ENCODE measurements at regions not wholly inside any gene's neighbourhood (a gene's known extent, or its start where the extent isn't known, plus 50 kb on each side); places are given as distances from the start of the nearest gene placed in this dataset.

DNA sequence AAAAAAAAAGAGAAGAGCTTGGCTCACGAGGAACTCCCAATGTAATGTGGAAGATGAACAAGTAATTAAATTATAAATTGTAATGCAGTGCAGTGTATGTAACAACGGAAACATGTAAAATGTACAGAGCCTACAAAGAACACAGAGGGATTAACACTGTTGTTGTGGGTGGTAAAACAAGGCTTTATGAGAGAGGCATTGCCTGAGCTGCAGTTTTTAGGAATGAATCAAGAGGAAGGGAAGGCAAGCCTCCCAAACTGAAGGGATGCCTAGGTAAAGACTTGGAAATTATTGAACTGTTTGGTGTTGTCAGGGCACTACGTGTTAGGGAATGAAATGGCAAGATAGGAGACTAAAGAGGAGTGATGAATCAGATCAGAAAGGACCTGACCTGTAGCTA, 213.7 kb downstream of the HTR7 start:
- Mint-ChIP-seq H3K36me3 (no peaks in the 10 kb centered on the region), H3K27ac (no peak overlapping the region), H3K4me3 (no peak overlapping the region), H3K27me3 (ENCODE audit: low read depth in 3 of 3) (peaks cover 0 to 3% (median 1%) of the 10 kb centered on the region in 3 donors), H3K9me3 (peaks cover 0 to 11% (median 3%) of the 10 kb centered on the region in 6 donors), H3K4me1 (no peaks in the 10 kb centered on the region)
- no peak for DNase-seq

DNA sequence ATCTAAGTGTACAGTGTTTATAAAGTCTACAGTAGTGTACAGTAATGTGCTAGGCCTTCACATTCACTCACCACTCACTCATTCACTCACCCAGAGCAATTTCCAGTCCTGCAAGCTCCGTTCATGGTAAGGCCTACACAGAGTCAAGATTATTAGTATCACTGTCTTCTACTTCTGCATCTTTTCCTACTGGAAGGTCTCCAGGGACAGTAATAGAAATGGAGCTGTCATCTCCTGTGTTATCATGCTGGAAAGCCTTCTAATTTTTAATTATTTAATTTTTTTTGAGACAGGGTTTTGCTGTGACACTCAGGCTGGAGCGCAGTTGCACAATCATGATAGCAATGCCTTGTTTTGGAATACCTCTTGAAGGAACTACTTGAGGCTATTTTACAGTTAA, 207.0 kb downstream of the HTR7 start:
- H3K27ac Mint-ChIP-seq: no peak overlapping the region
- H3K4me1 Mint-ChIP-seq: no peaks in the 10 kb centered on the region
- DNase-seq: no peak
- H3K9me3 Mint-ChIP-seq: peaks cover 0 to 14% (median 4%) of the 10 kb centered on the region in 6 donors
- peaks cover 0 to 3% (median 1%) of the 10 kb centered on the region in 3 donors for H3K27me3 Mint-ChIP-seq (ENCODE audit: low read depth in 3 of 3)
- no peaks in the 10 kb centered on the region for H3K36me3 Mint-ChIP-seq
- H3K4me3 Mint-ChIP-seq: no peak overlapping the region

DNA sequence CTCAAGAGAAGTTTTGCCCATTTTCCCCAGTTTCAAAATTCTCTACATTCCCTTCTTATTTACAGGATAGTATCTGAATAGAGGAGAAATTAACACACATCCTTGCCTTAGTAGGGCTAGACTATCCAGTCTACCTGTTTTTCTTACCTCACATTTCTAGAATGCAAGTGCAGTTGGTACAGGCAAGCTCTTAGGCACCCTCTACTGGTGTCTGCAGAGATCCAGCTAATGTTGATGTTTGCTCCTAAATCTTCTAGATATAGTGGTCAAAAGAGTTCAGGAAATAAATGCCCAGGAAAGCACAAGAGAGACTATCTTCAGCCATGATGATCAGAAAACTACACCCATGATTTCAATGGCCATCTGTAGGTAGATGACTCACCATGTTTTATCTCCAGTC, 205.3 kb downstream of the HTR7 start:
- Mint-ChIP-seq H3K36me3 (no peaks in the 10 kb centered on the region), H3K27me3 (ENCODE audit: low read depth in 3 of 3) (peaks cover 0 to 2% (median 1%) of the 10 kb centered on the region in 3 donors), H3K4me1 (no peaks in the 10 kb centered on the region)

DNA sequence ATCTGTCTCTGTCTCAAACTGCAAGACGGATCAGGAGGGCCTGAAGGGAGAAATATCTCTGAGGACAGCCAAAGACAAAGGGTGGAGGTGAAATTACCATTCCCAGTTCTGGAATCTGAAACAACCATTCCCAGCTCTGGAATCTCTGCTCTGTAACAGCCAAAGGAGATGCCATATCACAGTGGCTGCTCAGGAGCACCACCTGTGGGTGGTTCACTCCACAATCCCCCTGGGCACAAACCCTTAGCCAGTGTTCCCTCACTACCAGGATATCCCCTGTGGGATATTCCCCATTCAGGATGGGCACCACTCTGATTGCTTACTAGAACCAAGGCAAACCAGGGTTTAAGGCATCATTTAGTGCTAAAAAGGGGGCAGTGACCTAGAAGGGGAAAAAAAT, 199.0 kb downstream of the HTR7 start:
- Mint-ChIP-seq H3K4me1 (no peaks in the 10 kb centered on the region), H3K27me3 (ENCODE audit: low read depth in 3 of 3) (peaks cover 0 to 2% (median 0%) of the 10 kb centered on the region in 3 donors), H3K27ac (no peak overlapping the region), H3K9me3 (peaks cover 0 to 18% (median 5%) of the 10 kb centered on the region in 6 donors), H3K36me3 (no peaks in the 10 kb centered on the region), H3K4me3 (no peak overlapping the region)
- no peak for DNase-seq

More for the DNA sequence above, 205.3 kb downstream of the HTR7 start:
- H3K4me3 Mint-ChIP-seq: no peak overlapping the region
- peaks cover 0 to 14% (median 5%) of the 10 kb centered on the region in 6 donors for H3K9me3 Mint-ChIP-seq
- H3K27ac Mint-ChIP-seq: no peak overlapping the region
- DNase-seq: no peak

DNA sequence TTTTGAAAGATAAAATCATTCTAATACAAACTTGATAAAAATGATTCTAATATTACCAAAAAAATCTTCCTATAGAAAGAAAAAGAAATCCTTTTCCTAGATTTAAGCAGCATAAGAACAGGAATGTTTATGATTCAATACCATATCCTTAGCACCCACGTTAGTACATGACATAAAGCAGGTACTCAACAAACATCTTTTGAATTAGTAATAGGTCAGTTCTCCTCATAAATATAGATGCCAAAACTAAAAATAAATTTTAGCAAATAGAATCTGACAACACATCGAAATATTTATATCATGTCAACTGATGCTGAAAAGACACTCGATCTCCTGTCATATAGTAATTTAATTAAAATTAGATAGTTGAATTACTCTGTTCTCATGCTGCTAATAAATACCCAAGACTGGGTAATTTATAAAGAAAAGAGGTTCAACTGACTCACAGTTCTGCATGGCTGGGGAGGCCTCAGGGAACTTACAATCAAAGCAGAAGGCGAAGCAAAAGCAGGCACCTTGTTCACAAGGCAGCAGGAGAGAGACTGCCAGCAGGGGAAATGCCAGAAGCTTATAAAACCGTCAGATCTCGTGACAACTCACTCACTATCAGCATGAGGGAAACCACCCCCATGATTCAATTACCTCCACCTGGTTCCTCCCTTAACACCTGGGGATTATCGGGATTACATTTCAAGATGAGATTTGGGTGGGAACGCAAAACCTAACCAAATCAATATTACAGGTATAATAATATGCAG, 191.8 kb downstream of the HTR7 start:
- Mint-ChIP-seq H3K27me3 (ENCODE audit: low read depth in 3 of 3) (peaks cover 0 to 2% (median 0%) of the 10 kb centered on the region in 3 donors), H3K27ac (no peak overlapping the region), H3K4me3 (no peak overlapping the region), H3K4me1 (no peaks in the 10 kb centered on the region), H3K9me3 (peaks cover 0 to 15% (median 4%) of the 10 kb centered on the region in 6 donors), H3K36me3 (no peaks in the 10 kb centered on the region)
- no peak for DNase-seq

DNA sequence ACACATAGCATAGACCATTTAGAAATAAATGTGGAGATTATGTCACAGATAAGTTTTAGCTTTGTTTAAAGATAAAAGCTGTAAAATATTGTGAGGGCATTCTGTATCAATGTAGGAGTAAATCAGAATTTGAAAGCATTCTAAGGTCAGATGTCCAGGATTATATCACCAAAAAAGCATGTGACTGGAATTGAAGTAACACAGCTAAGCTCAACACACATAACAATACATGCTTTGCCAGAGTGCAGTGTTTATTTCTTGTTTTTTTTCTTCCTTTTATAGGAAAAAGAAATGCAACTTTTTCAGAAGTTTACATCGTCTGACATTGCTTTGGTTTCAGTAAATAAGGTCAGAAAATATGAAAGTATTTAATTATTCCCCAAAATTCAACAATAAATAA, 183.4 kb downstream of the HTR7 start:
- Mint-ChIP-seq H3K4me3 (no peak overlapping the region), H3K27ac (no peak overlapping the region), H3K9me3 (peaks cover 0 to 5% (median 3%) of the 10 kb centered on the region in 6 donors), H3K4me1 (no peaks in the 10 kb centered on the region), H3K36me3 (no peaks in the 10 kb centered on the region), H3K27me3 (ENCODE audit: low read depth in 3 of 3) (no peaks in the 10 kb centered on the region)
- DNase-seq: no peak

DNA sequence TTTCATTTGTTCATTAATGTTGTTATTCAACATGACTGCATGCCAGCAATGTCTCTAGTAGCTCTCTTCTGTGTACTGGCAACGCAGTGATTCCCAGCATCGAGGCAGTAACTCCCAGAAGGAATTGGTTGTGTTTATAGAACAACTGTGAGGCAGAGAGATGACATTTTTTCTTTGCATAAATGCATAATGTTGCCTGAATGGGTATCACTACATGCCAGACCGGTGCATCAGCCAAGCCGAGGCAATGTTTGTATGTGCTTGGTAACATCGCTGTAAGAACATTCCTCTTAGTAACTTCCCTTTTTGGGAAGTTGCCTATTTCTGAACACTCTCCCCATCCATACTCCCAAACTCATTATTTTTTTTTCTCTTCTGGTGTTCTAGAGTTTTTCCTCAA, 182.9 kb downstream of the HTR7 start:
- H3K4me3 Mint-ChIP-seq: no peak overlapping the region
- no peaks in the 10 kb centered on the region for H3K27me3 Mint-ChIP-seq (ENCODE audit: low read depth in 3 of 3)
- no peak overlapping the region for H3K27ac Mint-ChIP-seq
- H3K36me3 Mint-ChIP-seq: no peaks in the 10 kb centered on the region
- no peak for DNase-seq
- H3K9me3 Mint-ChIP-seq: peaks cover 0 to 5% (median 2%) of the 10 kb centered on the region in 6 donors
- no peaks in the 10 kb centered on the region for H3K4me1 Mint-ChIP-seq

DNA sequence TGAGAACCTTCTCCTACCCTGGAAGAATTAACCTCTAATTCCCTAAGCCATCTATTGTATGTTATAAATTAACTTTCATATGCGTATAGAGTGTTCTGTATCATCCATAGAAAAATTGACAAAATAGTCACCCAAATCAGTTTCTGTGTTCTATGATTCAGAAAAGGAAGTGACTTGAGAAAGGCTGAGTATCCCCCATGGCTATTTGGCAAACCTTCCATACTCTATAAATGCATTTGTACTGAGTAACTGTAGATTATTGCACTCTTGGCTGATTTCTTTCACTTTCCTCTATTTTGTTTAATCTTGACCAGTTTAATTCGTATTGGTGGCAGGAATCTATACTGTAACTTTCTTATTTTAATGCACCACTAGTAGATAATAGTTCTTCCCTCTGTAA, 182.2 kb downstream of the HTR7 start:
- Mint-ChIP-seq H3K36me3 (no peaks in the 10 kb centered on the region), H3K4me1 (no peaks in the 10 kb centered on the region), H3K9me3 (peaks cover 0 to 5% (median 1%) of the 10 kb centered on the region in 6 donors), H3K4me3 (no peak overlapping the region), H3K27ac (no peak overlapping the region), H3K27me3 (ENCODE audit: low read depth in 3 of 3) (no peaks in the 10 kb centered on the region)
- DNase-seq: no peak

All from immature natural killer cell (primary cell).